Stimulated activated CD4-positive, alpha-beta T cell treated with anti-CD3 and anti-CD28 coated beads, Interleukin-4, amount 100 ng/mL, for 48 hours (primary cell): ENCODE measurements at regions not wholly inside any gene's neighbourhood (a gene's known extent, or its start where the extent isn't known, plus 50 kb on each side); places are given as distances from the start of the nearest gene placed in this dataset.

ENCODE experiments used
- DNase-seq, 2 donors: peaks; one replicate each; pipeline ENCODE4 v3.0.0-alpha.2; 2020; ENCODE audit warnings: low read depth in 2 of 2

- DNase-seq = no peak
Measured at GRCh38 chr3:177529716-177530335, 332.5 kb upstream of the TBL1XR1 start.

- DNase-seq = no peak
Measured at GRCh38 chr3:177530908-177531307, 333.6 kb upstream of the TBL1XR1 start.

- DNase-seq = no peak
Measured at GRCh38 chr3:177536873-177537272, 339.6 kb upstream of the TBL1XR1 start.

GRCh38 chr3:177537612-177538011 lies 340.3 kb upstream of the TBL1XR1 start:
- no peak for DNase-seq

GRCh38 chr3:177538048-177538749 lies 340.9 kb upstream of the TBL1XR1 start:
- DNase-seq = no peak

GRCh38 chr3:177538750-177539730 lies 341.8 kb upstream of the TBL1XR1 start:
- DNase-seq = no peak

GRCh38 chr3:177541541-177541940 lies 344.3 kb upstream of the TBL1XR1 start:
- DNase-seq = no peak

GRCh38 chr3:177545964-177546363 lies 348.7 kb upstream of the TBL1XR1 start:
- no peak for DNase-seq

- no peak for DNase-seq
Measured at GRCh38 chr3:177547711-177548350, 350.5 kb upstream of the TBL1XR1 start.

GRCh38 chr3:177550667-177551066 lies 353.4 kb upstream of the TBL1XR1 start:
- no peak for DNase-seq

GRCh38 chr3:177551431-177551836 lies 354.2 kb upstream of the TBL1XR1 start:
- DNase-seq = no peak

GRCh38 chr3:177552051-177552450 lies 354.8 kb upstream of the TBL1XR1 start:
- no peak for DNase-seq

GRCh38 chr3:177553012-177553411 lies 355.7 kb upstream of the TBL1XR1 start:
- no peak for DNase-seq

GRCh38 chr3:177553579-177553978 lies 356.3 kb upstream of the TBL1XR1 start:
- DNase-seq = no peak

- DNase-seq = no peak
Measured at GRCh38 chr3:177554895-177555759, 357.8 kb upstream of the TBL1XR1 start.

- no peak for DNase-seq
Measured at GRCh38 chr3:177557548-177557947, 360.3 kb upstream of the TBL1XR1 start.

- no peak for DNase-seq
Measured at GRCh38 chr3:177561365-177561764, 364.1 kb upstream of the TBL1XR1 start.

- no peak for DNase-seq
Measured at GRCh38 chr3:177561769-177562392, 364.6 kb upstream of the TBL1XR1 start.

GRCh38 chr3:177563243-177563780 lies 366.0 kb upstream of the TBL1XR1 start:
- no peak for DNase-seq

GRCh38 chr3:177563792-177564191 lies 366.5 kb upstream of the TBL1XR1 start:
- DNase-seq = no peak
